ENCODE measurements at regions not wholly inside any gene's neighbourhood (a gene's known extent, or its start where the extent isn't known, plus 50 kb on each side); places are given as distances from the start of the nearest gene placed in this dataset.

DNA sequence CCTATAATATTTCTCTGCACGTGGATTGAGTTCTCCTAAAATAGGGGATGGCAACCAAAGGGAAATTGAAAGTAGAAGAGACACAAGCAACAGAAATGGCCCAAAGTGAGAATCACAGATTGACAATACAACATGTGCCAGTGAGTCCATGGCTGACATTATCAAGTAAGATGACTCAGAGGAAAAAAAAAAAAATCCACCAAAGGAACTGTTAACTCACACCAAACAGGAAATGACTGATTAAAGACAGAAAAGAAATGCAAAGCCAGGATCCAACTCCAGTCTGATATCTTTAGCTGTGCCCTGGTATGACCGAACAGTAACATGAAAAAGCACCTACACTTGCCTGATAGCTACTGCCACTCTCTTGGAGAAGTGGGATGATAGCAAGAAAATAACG, 485.0 kb downstream of the PRKD1 start:
- TF ChIP-seq TAF1 (IDR thresholded peaks at IDR 0.05; ENCODE audit: low read depth) (no peak), EGR1 (IDR thresholded peaks at IDR 0.05) (no peak), EP300 (IDR thresholded peaks at IDR 0.05; ENCODE audit: borderline replicate concordance) (no peak), CREB1 (IDR thresholded peaks at IDR 0.05; ENCODE audit: low read depth) (no peak), RAD21 (IDR thresholded peaks at IDR 0.05; ENCODE audit: low read depth) (no peak), CEBPB (IDR thresholded peaks at IDR 0.05) (no peak), ZBTB7A (IDR thresholded peaks at IDR 0.05; ENCODE audit: low read depth) (no peak), NFIC (IDR thresholded peaks at IDR 0.05) (no peak), YY1 (IDR thresholded peaks at IDR 0.05; ENCODE audit: low read depth) (no peak), FOXM1 (IDR thresholded peaks at IDR 0.05; ENCODE audit: borderline replicate concordance, low read depth) (no peak), TCF12 (IDR thresholded peaks at IDR 0.05; ENCODE audit: low read depth) (no peak)
- TF ChIP-seq, protein P1, sequence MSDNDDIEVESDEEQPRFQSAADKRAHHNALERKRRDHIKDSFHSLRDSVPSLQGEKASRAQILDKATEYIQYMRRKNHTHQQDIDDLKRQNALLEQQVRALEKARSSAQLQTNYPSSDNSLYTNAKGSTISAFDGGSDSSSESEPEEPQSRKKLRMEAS (IDR thresholded peaks at IDR 0.05), result no peak
- TF ChIP-seq, protein P2, sequence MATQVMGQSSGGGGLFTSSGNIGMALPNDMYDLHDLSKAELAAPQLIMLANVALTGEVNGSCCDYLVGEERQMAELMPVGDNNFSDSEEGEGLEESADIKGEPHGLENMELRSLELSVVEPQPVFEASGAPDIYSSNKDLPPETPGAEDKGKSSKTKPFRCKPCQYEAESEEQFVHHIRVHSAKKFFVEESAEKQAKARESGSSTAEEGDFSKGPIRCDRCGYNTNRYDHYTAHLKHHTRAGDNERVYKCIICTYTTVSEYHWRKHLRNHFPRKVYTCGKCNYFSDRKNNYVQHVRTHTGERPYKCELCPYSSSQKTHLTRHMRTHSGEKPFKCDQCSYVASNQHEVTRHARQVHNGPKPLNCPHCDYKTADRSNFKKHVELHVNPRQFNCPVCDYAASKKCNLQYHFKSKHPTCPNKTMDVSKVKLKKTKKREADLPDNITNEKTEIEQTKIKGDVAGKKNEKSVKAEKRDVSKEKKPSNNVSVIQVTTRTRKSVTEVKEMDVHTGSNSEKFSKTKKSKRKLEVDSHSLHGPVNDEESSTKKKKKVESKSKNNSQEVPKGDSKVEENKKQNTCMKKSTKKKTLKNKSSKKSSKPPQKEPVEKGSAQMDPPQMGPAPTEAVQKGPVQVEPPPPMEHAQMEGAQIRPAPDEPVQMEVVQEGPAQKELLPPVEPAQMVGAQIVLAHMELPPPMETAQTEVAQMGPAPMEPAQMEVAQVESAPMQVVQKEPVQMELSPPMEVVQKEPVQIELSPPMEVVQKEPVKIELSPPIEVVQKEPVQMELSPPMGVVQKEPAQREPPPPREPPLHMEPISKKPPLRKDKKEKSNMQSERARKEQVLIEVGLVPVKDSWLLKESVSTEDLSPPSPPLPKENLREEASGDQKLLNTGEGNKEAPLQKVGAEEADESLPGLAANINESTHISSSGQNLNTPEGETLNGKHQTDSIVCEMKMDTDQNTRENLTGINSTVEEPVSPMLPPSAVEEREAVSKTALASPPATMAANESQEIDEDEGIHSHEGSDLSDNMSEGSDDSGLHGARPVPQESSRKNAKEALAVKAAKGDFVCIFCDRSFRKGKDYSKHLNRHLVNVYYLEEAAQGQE (IDR thresholded peaks at IDR 0.05; ENCODE audit: low read depth), result no peak
